SKM-1 treated with dmso at 0.1 percent for 144 hours (cell line): ENCODE measurements at regions not wholly inside any gene's neighbourhood (a gene's known extent, or its start where the extent isn't known, plus 50 kb on each side); places are given as distances from the start of the nearest gene placed in this dataset.
"Not testable (repeated sequence)": the region's sequence is repeated elsewhere in the genome, so short reads cannot be mapped to it uniquely, and the experiment has no call there.

Experiments used
- DNase-seq: peaks from one replicate; lab custom pipeline; 2025; ENCODE audit not compliant: unreplicated experiment; lab: John Stamatoyannopoulos, UW

- no peak for DNase-seq
Measured at GRCh38 chr4:27620886-27621285, 760.2 kb downstream of the STIM2 start.

GRCh38 chr4:27624749-27625148, 764.1 kb downstream of the STIM2 start:
- DNase-seq, result no peak

DNA sequence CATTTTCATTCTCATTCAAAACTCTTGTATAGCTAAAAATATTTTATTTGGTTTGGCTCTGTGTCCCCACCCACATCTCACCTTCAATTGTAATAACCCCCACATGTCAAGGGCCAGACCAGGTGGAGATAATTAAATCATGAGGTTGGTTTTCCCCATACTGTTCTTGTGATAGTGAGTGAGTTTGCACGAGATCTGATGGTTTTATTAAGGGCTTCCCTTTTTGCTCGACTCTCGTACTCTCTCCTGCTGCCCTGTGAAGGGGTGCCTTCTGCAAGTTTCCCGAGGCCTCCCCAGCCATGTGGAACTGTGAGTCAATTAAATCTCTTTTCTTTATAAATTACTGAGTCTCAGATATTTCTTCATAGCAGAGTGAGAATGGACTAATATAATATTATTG, 768.0 kb downstream of the STIM2 start:
- DNase-seq, result no peak

- DNase-seq, result no peak
Measured at GRCh38 chr4:27629532-27630225, 769.0 kb downstream of the STIM2 start.

GRCh38 chr4:27635936-27636913, 775.6 kb downstream of the STIM2 start:
- no peak for DNase-seq

- no peak for DNase-seq
Measured at GRCh38 chr4:27638163-27638915, 777.7 kb downstream of the STIM2 start.

DNA sequence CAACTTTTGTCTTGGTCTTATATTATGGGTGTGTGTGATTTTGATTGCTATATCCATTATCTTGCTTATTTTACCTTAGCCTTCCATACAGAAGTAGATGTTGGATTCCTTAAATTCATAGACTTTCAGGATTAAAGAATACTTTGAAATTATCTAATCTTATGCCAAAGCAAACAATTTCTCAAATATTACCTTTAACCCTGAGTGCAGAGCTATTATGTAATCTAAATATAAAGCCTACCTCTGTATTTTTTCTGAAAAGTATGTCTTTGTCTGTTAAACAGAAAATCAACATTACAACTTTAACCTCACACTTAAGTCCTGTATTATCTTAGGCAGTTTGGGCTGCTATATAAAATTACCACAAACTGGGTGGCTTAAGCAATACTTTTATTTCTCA, 782.5 kb downstream of the STIM2 start:
- no peak for DNase-seq

DNA sequence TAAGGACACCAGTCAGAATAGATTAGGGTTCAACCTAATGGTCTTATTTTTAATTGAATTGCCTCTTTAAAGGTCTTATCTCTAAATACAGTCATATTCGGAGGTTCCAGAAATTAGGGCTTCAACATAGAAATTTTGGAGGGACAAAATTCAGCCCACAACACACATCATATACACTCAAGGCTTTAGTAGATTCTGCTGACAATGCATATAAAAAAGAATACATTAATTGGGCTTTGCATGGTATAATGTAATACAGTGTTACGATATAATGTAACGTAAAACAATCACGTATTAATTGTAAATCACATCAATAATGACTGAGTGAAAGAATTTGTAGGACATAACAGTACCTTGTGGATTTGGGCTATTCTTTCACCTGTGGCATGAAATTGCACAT, 787.8 kb downstream of the STIM2 start:
- no peak for DNase-seq

DNA sequence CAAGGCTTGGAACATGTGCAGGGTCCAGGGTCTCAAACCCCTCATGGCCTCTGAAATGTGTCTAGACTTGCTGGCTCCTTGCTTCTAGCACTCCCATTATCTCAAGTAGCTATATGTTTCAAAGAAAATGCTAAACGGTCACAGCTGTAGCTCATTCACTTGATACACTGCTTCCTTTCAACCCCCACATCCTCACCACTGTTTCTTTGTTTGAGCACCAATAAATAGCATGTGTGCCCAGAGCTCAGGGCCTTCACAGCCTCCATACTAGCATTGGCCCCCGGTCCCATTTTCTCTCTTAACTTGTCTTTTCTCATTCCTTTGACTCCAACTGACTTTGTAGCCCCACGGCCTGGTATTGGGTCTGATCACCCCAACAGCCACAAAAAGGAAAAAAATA, 801.8 kb downstream of the STIM2 start:
- DNase-seq, result no peak

- DNase-seq, result no peak
Measured at GRCh38 chr4:27666943-27667342, 806.3 kb downstream of the STIM2 start.

DNA sequence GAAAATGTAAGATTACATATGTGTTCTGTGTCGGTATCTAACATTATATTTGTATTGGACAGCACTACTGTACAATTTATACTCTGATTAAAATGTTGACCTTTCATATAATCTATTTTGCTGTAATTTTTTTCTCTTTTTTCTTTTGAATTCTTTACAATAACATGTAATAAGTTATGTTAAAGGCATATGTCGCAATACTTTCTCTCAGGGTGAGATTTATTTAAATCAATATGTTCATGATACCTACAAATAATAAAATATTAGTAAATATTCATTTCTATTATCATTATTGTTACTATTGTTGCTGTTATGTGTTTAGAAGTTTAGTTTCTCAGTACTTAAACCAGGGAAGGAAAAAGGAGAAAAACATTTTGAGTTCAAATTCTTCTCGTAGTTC, 807.4 kb downstream of the STIM2 start:
- DNase-seq, result no peak

- DNase-seq, result no peak
Measured at GRCh38 chr4:27678027-27678426, 817.4 kb downstream of the STIM2 start.

DNA sequence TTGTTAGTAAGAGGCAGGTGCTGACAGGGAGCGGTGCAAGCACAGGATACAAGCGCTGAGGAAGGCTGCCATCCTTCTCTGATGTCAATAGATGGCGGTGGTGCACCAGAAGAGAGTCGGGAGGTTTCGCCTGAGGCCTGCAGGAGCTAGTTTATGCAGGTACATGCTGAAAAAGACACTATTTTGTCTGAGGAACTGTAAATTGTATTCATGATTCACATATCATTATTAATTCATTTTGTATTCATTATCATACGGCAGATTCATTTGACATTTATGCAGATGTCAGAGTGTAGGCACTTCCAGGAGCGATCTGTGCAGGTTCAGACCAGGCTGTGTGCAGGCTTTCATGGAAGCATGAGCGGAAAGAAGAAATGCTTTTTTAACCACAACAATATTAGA, 824.0 kb downstream of the STIM2 start:
- peak; percentile 40 for DNase-seq

GRCh38 chr4:27685091-27685490, 824.5 kb downstream of the STIM2 start:
- DNase-seq, result no peak

DNA sequence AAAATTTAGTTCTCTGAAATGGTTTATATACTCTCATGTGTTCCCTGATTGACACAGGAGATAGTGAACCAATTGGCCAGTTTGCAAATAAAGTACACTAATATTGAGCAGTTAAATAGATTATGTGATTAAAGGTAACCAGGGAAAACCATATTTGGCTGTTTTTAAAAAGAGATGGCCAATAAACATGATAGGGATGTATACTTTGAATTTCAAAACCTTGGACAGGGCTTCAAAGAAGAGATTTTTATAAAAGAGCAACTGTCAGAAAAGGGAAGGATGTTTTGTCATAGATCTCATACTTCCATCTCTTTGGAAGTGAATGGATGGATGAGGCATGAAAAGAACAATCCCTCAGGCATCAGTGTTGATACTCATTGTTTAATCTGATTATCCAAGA, 825.3 kb downstream of the STIM2 start:
- DNase-seq, result no peak

DNA sequence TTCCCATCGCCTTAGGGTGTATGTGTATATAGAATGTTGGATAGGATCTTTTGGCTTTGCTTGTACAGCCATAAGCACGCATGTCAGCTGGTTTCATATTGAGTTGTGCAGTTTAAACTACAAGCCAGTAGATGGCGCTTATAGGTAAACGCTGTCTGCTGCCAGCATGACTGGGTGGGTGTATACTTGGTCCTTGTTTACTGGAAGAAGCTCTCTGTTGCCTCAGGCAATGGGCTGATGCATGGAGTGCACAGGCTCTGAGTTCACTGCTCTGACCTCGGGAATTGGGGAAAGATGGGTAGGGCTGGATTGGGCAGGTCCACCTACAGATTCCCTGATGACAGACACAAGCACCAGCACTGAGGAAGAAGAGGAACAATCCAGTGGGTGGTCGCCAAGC, 831.5 kb downstream of the STIM2 start:
- DNase-seq, result no peak

DNA sequence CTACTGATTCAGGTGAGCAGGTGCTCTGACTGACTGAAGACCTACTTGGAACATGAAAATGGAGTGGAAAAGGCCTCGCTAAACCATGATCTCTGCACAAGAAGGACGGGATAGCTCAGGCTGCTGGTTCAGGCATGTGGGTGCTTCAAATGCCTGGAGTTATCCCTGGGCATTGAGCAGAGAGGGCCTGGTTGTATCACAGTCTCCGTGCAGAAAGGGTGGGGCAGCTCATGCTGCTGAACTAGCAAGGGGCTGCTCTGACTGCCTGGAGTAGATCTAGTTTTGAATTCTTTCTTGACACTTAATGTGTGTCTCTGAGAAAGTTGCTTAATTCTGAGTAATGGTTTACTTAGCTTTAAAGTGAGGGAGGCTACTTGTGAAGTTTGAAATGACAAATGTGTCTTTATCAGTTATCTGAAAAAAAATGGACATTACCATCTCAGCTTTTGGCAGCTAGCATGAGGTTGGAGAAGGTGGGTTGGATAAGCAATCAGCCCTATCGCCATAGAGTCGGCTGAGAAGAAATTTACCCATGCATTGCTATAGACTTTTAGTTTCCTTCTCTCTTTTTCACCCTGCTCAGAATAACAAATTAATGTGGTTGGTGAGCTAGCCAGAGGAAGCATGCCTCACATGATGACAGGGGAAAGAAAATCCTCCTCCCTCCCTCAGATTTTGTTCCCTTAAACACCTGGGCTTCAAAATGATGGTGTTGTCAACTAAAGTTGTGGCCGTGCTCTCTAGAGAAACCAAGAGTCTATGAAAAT, 832.4 kb downstream of the STIM2 start:
- no peak for DNase-seq

DNA sequence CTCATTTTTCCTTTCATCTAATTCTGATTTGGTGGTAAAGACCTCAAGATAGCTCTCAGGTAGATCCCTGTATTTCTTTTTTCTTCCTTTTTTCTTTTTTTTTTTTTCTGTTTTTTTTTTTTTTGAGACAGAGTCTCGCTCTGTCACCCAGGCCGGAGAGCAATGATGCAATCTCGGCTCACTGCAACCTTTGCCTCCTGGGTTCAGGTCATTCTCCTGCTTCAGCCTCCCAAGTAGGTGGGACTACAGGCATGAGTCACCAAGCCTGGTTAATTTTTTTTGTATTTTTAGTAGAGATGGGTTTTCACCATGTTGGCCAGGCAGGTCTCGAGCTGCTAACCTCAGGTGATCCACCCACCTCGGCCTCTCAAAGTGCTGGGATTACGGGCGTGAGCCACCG, 835.6 kb downstream of the STIM2 start:
- not testable (repeated sequence) for DNase-seq

GRCh38 chr4:27701606-27702005, 841.0 kb downstream of the STIM2 start:
- DNase-seq, result no peak

GRCh38 chr4:27702730-27703431, 842.2 kb downstream of the STIM2 start:
- DNase-seq, result no peak
